ENCODE measurements at regions not wholly inside any gene's neighbourhood (a gene's known extent, or its start where the extent isn't known, plus 50 kb on each side); places are given as distances from the start of the nearest gene placed in this dataset.

GRCh38 chr18:5661179-5661578 lies 117.4 kb upstream of the EPB41L3 start:
- no peak for DNase-seq (ENCODE audit: low read depth in 1 of 2, low spot score in 1 of 2)
- no peak for TF ChIP-seq JUND (IDR thresholded peaks at IDR 0.05; ENCODE audit: low read depth)
- in situ Hi-C loops (cut with HindIII; ENCODE audit: low pct_unique_long_range_greater_than_20kb, low sequenced_read_pairs) = no loop called here

GRCh38 chr18:5653802-5654201 lies 110.0 kb upstream of the EPB41L3 start:
- no peak for TF ChIP-seq JUND (IDR thresholded peaks at IDR 0.05; ENCODE audit: low read depth)
- in situ Hi-C loops (cut with HindIII; ENCODE audit: low pct_unique_long_range_greater_than_20kb, low sequenced_read_pairs) = no loop called here
- no peak for DNase-seq (ENCODE audit: low read depth in 1 of 2, low spot score in 1 of 2)

- in situ Hi-C loops (cut with HindIII; ENCODE audit: low pct_unique_long_range_greater_than_20kb, low sequenced_read_pairs) = no loop called here
- no peak for TF ChIP-seq JUND (IDR thresholded peaks at IDR 0.05; ENCODE audit: low read depth)
- no peak for DNase-seq (ENCODE audit: low read depth in 1 of 2, low spot score in 1 of 2)
Observed at GRCh38 chr18:5651736-5652135, 107.9 kb upstream of the EPB41L3 start.

GRCh38 chr18:5649439-5649838 lies 105.6 kb upstream of the EPB41L3 start:
- in situ Hi-C loops (cut with HindIII; ENCODE audit: low pct_unique_long_range_greater_than_20kb, low sequenced_read_pairs) = no loop called here

DNA sequence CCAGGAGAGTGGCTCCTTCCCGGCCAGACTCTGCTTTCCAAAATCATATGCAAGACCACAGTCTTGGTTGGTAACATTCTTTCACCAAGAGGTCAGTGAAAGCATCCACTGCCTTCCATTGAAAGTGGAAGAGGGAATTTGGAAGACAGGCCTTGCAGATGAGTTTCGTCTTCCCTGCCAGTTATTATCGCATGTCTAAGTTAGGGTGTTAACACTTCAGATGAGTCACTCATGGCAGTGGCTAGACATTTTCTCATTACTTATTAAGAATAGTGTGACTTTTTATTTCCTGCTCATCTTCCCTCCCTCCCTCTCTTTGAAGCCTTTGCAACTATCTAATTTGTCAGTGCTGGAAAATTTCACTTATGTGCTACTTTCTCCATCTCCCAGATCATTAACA lies 102.9 kb upstream of the EPB41L3 start:
- no peak for TF ChIP-seq JUND (IDR thresholded peaks at IDR 0.05; ENCODE audit: low read depth)
- in situ Hi-C loops (cut with HindIII; ENCODE audit: low pct_unique_long_range_greater_than_20kb, low sequenced_read_pairs) = no loop called here

More at GRCh38 chr18:5649439-5649838, 105.6 kb upstream of the EPB41L3 start:
- no peak for TF ChIP-seq JUND (IDR thresholded peaks at IDR 0.05; ENCODE audit: low read depth)
- no peak for DNase-seq (ENCODE audit: low read depth in 1 of 2, low spot score in 1 of 2)

GRCh38 chr18:5643288-5643687 lies 99.5 kb upstream of the EPB41L3 start:
- TF ChIP-seq JUND (IDR thresholded peaks at IDR 0.05; ENCODE audit: low read depth) = no peak
- no peak for DNase-seq (ENCODE audit: low read depth in 1 of 2, low spot score in 1 of 2)
- in situ Hi-C loops (cut with HindIII; ENCODE audit: low pct_unique_long_range_greater_than_20kb, low sequenced_read_pairs) = no loop called here

More for the DNA sequence above, 102.9 kb upstream of the EPB41L3 start:
- no peak for DNase-seq (ENCODE audit: low read depth in 1 of 2, low spot score in 1 of 2)

DNA sequence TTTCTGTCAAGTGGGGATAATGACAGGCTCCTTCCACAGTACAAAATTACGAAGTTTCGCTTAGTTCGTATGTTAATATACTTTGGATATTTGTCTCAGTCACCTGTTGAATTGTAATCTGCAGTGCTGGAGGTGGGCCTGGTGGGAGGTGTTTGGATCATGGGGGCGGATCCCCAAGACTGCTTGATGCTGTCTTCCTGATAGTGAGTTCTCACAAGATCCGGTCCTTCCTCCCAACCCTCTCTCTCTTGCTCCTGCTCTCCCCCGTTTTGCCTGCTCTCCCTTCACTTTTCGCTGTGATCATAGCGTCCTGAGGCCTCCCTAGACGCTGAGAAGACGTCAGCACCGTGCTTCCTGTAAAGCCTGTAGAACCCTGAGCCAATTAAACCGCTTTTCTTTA lies 97.1 kb upstream of the EPB41L3 start:
- in situ Hi-C loops (cut with HindIII; ENCODE audit: low pct_unique_long_range_greater_than_20kb, low sequenced_read_pairs) = no loop called here
- no peak for TF ChIP-seq JUND (IDR thresholded peaks at IDR 0.05; ENCODE audit: low read depth)

DNA sequence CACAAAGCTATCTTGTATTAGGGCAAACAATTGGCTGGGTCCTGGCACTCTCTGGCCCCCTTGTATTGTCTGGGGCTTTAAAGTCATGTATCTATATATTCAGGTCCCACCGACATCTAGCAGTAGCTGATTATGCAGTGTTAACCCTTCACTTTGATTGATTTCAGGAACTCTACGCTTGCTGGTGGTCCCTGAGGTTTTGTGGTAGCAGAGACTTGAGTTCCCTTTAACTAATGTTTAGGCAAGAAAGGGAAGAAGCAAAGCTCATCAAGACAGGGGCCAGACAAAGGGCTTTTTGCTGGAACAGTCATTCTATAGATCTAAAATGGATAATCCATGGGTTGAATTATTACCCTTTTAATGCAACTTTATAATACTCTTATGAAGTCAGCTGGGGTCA lies 95.3 kb upstream of the EPB41L3 start:
- no peak for TF ChIP-seq JUND (IDR thresholded peaks at IDR 0.05; ENCODE audit: low read depth)
- DNase-seq (ENCODE audit: low read depth in 1 of 2, low spot score in 1 of 2) = no peak
- in situ Hi-C loops (cut with HindIII; ENCODE audit: low pct_unique_long_range_greater_than_20kb, low sequenced_read_pairs) = no loop called here

More for the DNA sequence above, 97.1 kb upstream of the EPB41L3 start:
- no peak for DNase-seq (ENCODE audit: low read depth in 1 of 2, low spot score in 1 of 2)

DNA sequence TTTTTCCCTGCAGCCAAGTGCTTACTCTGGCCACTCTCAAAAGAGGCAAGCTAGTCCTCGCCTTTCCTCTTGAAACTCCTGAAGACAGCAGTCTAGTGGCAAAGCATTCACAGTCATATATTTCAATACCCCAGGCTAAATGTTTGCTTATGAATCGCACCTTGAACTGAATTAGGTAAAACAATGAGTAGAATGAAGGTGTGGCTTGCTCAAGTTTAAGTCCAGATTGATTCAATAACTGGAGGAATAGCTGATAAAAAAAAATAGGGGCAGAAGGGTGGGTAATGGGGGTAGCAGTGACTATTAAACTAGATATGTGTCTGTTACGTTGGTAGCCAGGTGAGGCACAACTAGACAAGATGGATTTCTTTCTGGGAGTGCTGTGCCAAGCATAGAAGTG lies 88.2 kb upstream of the EPB41L3 start:
- no peak for TF ChIP-seq JUND (IDR thresholded peaks at IDR 0.05; ENCODE audit: low read depth)
- DNase-seq (ENCODE audit: low read depth in 1 of 2, low spot score in 1 of 2) = no peak
- in situ Hi-C loops (cut with HindIII; ENCODE audit: low pct_unique_long_range_greater_than_20kb, low sequenced_read_pairs) = no loop called here

DNA sequence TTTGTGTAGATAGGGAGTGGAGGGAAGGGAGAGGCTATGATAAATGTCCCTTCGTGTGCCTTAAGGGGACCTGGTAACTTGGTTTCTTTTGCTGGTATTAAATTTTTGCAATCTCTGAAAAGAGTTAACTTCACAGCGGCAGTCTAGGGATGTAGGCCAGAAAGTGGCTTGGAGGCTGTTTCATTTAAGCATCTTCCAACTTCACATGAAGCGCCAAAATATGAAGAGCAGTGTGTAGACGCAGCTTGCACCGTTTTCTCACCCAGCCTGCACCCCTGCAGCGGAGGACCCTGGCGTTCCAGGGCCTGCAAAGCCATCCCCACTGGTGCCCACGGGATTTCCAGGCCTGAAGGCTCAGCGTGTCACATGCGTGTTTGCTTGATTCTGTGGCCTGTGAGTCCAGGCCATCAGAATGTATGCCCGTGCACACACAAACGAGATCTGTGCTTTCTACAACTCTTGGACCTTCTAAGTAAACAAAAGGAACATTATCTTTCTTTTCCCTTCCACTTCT lies 87.2 kb upstream of the EPB41L3 start:
- no peak for TF ChIP-seq JUND (IDR thresholded peaks at IDR 0.05; ENCODE audit: low read depth)
- in situ Hi-C loops (cut with HindIII; ENCODE audit: low pct_unique_long_range_greater_than_20kb, low sequenced_read_pairs) = no loop called here
- no peak for DNase-seq (ENCODE audit: low read depth in 1 of 2, low spot score in 1 of 2)

- no peak for DNase-seq (ENCODE audit: low read depth in 1 of 2, low spot score in 1 of 2)
- no peak for TF ChIP-seq JUND (IDR thresholded peaks at IDR 0.05; ENCODE audit: low read depth)
- in situ Hi-C loops (cut with HindIII; ENCODE audit: low pct_unique_long_range_greater_than_20kb, low sequenced_read_pairs) = no loop called here
Observed at GRCh38 chr18:5630057-5630899, 86.5 kb upstream of the EPB41L3 start.

- no peak for DNase-seq (ENCODE audit: low read depth in 1 of 2, low spot score in 1 of 2)
- no peak for TF ChIP-seq JUND (IDR thresholded peaks at IDR 0.05; ENCODE audit: low read depth)
- in situ Hi-C loops (cut with HindIII; ENCODE audit: low pct_unique_long_range_greater_than_20kb, low sequenced_read_pairs) = no loop called here
Observed at GRCh38 chr18:5628512-5629255, 84.9 kb upstream of the EPB41L3 start.

Data from T47D (cell line).